SU-DHL-6 (cell line): ENCODE measurements at regions not wholly inside any gene's neighbourhood (a gene's known extent, or its start where the extent isn't known, plus 50 kb on each side); places are given as distances from the start of the nearest gene placed in this dataset.

ENCODE experiments used
- EZH2phosphoT487 ChIP-seq: fragments of 200-600 bp; sonication (generic), shearing (Covaris generic); conservative IDR thresholded peaks from 2 replicates; pipeline ENCODE4 v1.6.1; 2018; ENCODE audit warnings: mild to moderate bottlenecking, antibody characterized with exemption, low read length, moderate library complexity, mixed read lengths
- TF ChIP-seq, protein P1 (sequence below): fragments of 200-600 bp; sonication (generic); IDR thresholded peaks from one replicate; pipeline ENCODE4 v1.5.1; 2017; ENCODE audit warnings: antibody characterized with exemption, mild to moderate bottlenecking, low read length, moderate library complexity; ENCODE audit not compliant: insufficient read depth, poor library complexity, severe bottlenecking

DNA sequence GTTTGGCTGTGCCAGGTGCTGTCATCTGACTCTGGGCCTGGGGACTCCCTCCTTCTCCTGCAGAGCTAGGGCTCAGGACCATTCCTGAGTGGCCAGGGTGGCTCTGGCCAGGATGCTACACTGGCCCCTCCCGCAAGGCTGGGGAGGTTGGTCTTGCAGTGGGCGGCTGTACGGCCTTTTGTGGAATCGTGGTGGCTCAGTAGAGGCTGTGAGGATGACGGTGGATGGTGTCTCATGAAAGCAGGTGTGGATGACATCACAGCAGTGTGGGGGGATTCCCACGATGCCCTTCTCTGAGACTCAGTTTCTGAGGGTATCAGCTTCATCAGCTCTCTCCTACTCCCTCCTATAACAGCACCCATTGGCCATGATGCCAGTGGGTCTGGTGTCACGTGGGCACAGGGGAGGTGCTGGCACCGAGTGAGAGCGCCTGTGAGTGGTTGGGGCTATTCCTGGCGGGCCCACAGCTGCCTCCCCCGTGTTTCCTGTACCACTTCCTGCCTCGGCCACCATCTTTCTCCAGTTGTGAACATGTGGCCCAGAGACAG lies 144.2 kb upstream of the HDAC4 start:
- TF ChIP-seq, protein P1, sequence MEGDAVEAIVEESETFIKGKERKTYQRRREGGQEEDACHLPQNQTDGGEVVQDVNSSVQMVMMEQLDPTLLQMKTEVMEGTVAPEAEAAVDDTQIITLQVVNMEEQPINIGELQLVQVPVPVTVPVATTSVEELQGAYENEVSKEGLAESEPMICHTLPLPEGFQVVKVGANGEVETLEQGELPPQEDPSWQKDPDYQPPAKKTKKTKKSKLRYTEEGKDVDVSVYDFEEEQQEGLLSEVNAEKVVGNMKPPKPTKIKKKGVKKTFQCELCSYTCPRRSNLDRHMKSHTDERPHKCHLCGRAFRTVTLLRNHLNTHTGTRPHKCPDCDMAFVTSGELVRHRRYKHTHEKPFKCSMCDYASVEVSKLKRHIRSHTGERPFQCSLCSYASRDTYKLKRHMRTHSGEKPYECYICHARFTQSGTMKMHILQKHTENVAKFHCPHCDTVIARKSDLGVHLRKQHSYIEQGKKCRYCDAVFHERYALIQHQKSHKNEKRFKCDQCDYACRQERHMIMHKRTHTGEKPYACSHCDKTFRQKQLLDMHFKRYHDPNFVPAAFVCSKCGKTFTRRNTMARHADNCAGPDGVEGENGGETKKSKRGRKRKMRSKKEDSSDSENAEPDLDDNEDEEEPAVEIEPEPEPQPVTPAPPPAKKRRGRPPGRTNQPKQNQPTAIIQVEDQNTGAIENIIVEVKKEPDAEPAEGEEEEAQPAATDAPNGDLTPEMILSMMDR: no peak
- TF ChIP-seq EZH2phosphoT487: no peak
